AG20443 (cell line): ENCODE measurements at regions not wholly inside any gene's neighbourhood (a gene's known extent, or its start where the extent isn't known, plus 50 kb on each side); places are given as distances from the start of the nearest gene placed in this dataset.
"Not testable (repeated sequence)": the region's sequence is repeated elsewhere in the genome, so short reads cannot be mapped to it uniquely, and the experiment has no call there.

Experiments used
- DNase-seq: peaks from one replicate; pipeline ENCODE4 v3.0.0; 2012; ENCODE audit warnings: low spot score, mixed read lengths

DNA sequence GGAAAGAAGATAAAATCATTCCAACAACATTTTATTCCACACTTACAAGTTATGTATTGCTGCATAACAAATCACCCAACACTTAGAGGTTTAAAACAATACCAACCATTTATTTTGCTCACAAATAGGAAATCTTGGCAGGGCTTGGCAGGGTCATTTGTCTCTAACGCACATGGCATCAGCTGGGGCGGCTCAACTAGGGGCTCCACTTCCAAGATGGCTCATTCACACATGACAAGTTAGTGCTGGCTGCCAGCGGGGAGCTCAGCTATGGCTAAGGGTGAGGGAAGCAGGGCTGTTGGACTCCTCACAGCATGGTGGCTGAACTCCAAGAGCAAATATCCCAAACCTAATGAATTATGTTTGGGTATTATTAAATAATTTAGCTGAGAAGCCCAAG lies 377.0 kb downstream of the ZNF674 start:
- DNase-seq: no peak

DNA sequence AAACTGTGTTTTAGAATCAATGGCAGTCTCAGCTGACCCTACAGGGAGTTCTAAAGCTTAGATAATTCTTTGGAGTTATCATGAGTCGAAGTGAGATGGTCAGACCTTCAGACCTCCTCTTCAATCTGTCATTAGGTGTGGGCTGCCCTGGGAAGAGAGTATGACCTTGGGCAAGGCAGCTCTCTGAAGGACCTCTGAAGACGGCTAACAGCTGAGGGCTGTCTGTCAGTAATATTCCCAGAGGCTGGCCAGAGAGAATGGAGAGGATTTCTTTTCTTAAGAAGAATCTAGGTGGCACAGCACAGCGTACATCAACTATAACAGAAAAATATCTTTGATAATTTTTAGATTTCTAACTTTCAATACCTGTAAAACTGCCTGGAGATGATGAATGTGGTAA lies 379.4 kb downstream of the ZNF674 start:
- no peak for DNase-seq

- peak; percentile 48 for DNase-seq
Observed at GRCh38 chrX:46165411-46165810, 379.8 kb downstream of the ZNF674 start.

- DNase-seq: no peak
Observed at GRCh38 chrX:46152756-46153155, 392.5 kb downstream of the ZNF674 start.

GRCh38 chrX:46151332-46151731 lies 393.9 kb downstream of the ZNF674 start:
- DNase-seq: not testable (repeated sequence)

GRCh38 chrX:46144566-46144965 lies 400.7 kb downstream of the ZNF674 start:
- DNase-seq: no peak

DNA sequence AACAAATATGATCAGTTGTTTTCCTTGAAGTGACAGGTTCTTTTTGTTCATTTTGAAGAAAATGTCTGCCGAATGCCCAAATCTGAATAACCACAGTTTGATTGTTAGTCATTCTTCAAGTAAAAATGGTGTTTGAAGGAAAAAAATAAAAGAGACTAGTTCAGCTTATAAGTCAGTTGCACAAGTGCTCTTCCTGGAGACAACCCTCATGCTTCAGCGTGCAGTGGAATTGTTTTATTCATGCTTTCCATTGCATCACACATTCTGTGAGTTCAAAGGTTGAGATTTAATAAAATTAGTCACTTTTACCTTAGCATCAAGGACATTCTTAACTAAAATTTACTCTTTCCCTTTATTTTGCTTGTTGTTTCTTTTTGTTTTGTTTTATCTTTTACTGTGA lies 404.9 kb downstream of the ZNF674 start:
- no peak for DNase-seq

- no peak for DNase-seq
Observed at GRCh38 chrX:46130247-46130646, 415.0 kb downstream of the ZNF674 start.

GRCh38 chrX:46125111-46125510 lies 420.1 kb downstream of the ZNF674 start:
- DNase-seq: no peak

- no peak for DNase-seq
Observed at GRCh38 chrX:46117234-46117633, 428.0 kb downstream of the ZNF674 start.

GRCh38 chrX:46087310-46087709 lies 457.9 kb downstream of the ZNF674 start:
- not testable (repeated sequence) for DNase-seq

DNA sequence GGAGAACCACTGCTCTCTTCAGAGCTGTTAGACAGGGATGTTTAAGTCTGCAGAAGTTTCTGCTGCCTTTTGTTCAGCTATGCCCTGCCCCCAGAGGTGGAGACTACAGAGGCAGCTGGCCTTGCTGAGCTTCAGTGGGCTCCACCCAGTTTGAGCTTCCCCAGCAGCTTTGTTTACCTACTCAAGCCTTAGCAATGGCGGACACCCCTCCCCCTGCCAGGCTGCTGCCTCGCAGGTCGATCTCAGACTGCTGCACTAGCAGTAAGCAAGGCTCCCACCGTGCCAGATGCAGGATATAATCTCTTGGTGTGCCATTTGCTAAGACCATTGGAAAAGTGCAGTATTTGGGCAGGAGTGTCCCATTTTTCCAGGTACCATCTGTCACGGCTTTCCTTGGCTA lies 465.1 kb downstream of the ZNF674 start:
- not testable (repeated sequence) for DNase-seq

GRCh38 chrX:46072791-46073190 lies 472.4 kb downstream of the ZNF674 start:
- no peak for DNase-seq

DNA sequence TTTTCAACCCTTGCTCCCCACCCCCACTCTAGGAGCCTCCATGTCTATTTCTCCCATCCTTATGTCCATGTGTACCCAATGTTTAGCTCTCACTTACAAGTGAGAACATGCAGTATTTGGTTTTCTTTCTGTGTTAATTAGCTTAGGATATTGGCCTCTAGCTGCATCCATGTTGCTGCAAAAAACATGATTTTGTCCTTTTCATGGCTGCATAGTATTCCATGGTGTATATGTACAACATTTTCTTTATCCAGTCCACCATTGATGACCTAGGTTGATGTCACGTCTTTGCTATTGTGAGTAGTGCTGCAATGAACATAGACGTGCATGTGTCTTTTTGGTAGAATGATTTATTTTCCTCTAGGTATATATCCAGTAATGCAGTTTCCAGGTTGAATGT lies 472.8 kb downstream of the ZNF674 start:
- DNase-seq: no peak

DNA sequence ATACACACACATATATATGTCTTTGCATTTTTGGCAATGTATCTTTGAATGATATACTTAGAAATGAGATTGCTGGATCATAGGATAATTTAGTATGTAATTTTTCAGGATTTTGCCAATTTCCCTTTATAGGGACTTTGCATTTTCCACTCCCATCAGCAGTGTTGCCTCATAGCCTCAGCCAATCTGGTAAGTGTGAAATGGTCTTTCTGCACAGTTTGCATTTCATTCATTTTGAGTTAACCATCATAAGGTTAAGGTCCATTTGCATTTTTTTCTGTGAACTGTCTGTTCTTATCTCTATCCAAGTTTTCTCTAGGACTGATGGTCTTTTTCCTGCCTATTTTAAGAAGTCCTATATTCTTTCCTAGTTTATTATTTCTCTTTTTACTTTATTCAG lies 474.8 kb downstream of the ZNF674 start:
- DNase-seq: no peak

DNA sequence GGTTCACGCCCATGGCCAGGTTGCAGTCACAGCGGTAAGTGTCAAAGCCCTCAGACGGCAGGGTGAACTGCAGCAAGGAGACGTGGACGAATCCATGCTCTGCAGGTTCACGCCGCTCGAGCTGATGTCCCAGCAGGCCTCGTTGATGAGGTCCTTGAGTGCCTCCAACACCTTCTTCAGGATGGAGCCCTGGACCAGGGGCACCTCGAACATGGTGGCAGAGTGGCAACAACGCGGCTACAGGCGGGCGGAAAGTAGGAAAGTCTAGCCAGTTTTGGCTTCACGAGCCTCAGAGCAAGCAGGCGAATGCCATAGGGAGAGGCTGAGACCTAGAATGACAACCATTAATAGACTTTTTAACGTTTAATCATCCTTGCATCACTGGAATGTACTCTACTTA lies 485.9 kb downstream of the ZNF674 start:
- DNase-seq: no peak

- DNase-seq: no peak
Observed at GRCh38 chrX:46044486-46044885, 500.7 kb downstream of the ZNF674 start.

GRCh38 chrX:46040001-46040400 lies 505.2 kb downstream of the ZNF674 start:
- no peak for DNase-seq

DNA sequence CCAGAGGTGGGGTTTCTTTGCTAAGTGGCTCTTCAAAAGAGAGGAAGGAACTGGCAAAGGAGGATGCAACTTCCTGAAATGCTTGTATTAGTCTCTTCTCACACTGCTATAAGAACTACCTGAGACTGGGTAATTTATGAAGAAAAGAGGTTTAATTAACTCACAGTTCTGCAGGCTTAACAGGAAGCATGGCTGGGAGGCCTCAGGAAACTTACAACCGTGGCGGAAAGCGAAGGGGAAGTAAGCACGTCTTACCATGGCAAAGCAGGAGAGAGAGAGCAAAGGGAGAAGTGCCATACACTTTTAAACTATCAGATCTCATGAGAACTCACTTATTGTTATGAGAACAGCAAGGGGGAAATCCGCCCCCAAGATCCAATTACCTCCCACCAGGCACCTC lies 505.7 kb downstream of the ZNF674 start:
- no peak for DNase-seq

- DNase-seq: peak; percentile 6
Observed at GRCh38 chrX:46036508-46036907, 508.7 kb downstream of the ZNF674 start.

GRCh38 chrX:46034868-46035267 lies 510.4 kb downstream of the ZNF674 start:
- DNase-seq: no peak

- no peak for DNase-seq
Observed at GRCh38 chrX:46029777-46030176, 515.4 kb downstream of the ZNF674 start.

- no peak for DNase-seq
Observed at GRCh38 chrX:46016296-46016695, 528.9 kb downstream of the ZNF674 start.

DNA sequence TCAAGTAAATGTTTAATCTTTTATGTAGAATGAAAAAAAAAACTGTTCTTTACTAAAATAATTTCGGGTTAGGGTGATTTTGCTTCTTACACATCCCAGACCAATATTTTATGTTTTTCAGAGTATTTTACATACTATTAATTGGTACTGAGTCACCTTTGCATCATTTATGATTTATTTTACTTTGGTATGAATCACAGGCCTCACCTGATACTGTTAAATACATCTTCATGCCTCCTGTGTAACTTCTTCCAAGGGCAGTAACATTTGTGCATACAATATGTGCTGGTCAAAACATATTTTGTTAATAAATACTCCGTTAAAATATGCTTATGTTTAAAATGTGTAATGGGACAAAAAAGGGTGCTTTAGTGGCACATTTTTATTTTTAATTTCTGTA lies 529.6 kb downstream of the ZNF674 start:
- no peak for DNase-seq
